Mesenchymal stem cell (in vitro differentiated cells and primary cell): ENCODE measurements at regions not wholly inside any gene's neighbourhood (a gene's known extent, or its start where the extent isn't known, plus 50 kb on each side); places are given as distances from the start of the nearest gene placed in this dataset.
A peak's percentile ranks its signal among the peaks of the same experiment; 100 is the strongest.

Source experiments
- DNase-seq: peaks from one replicate; pipeline ENCODE4 v3.0.0-alpha.2; 2013
- H2AFZ ChIP-seq: one replicate; pipeline ENCODE4 v1.6.1; 2013; ENCODE audit warnings: low read depth, mild to moderate bottlenecking, control low read depth, inconsistent platforms, low read length, moderate library complexity
- H2AK5ac ChIP-seq: 2 replicates; pipeline ENCODE4 v1.6.1; 2013; ENCODE audit warnings: low read length, moderate library complexity, mild to moderate bottlenecking, inconsistent platforms; ENCODE audit not compliant: severe bottlenecking
- H2BK120ac ChIP-seq: one replicate; pipeline ENCODE4 v1.6.1; 2013; ENCODE audit warnings: low read depth, mild to moderate bottlenecking, inconsistent platforms, low read length, moderate library complexity
- H2BK12ac ChIP-seq, 2 experiments: one replicate each; pipeline ENCODE4 v1.6.1; 2013; ENCODE audit warnings: inconsistent platforms in 2 of 2, low read length in 2 of 2, mild to moderate bottlenecking in 2 of 2, moderate library complexity in 2 of 2, control low read depth in 1 of 2
- H2BK15ac ChIP-seq: one replicate; pipeline ENCODE4 v1.6.1; 2013; ENCODE audit warnings: mild to moderate bottlenecking, low read depth, inconsistent platforms; ENCODE audit not compliant: poor library complexity, severe bottlenecking
- H2BK5ac ChIP-seq: 2 replicates; pipeline ENCODE4 v1.6.1; 2013; ENCODE audit warnings: low read depth, mild to moderate bottlenecking, low read length, control low read depth, inconsistent platforms; ENCODE audit not compliant: poor library complexity, severe bottlenecking
- H3K14ac ChIP-seq, 2 experiments: one replicate each; pipeline ENCODE4 v1.6.1; 2013; ENCODE audit warnings: inconsistent platforms in 2 of 2, low read length in 2 of 2, control low read depth in 1 of 2, mild to moderate bottlenecking in 1 of 2, moderate library complexity in 1 of 2
- H3K18ac ChIP-seq, 2 experiments: one replicate each; pipeline ENCODE4 v1.6.1; 2013; ENCODE audit warnings: inconsistent platforms in 2 of 2, low read length in 2 of 2, control low read depth in 1 of 2, low read depth in 1 of 2, mild to moderate bottlenecking in 1 of 2
- H3K23ac ChIP-seq, 2 experiments: one replicate each; pipeline ENCODE4 v1.6.1; 2013; ENCODE audit warnings: inconsistent platforms in 2 of 2, low read length in 2 of 2, mild to moderate bottlenecking in 2 of 2, moderate library complexity in 2 of 2, control low read depth in 1 of 2
- H3K27ac ChIP-seq: 2 replicates; pipeline ENCODE4 v1.5.1; 2013; ENCODE audit warnings: mild to moderate bottlenecking, moderate library complexity, low read length, control low read depth, inconsistent platforms; ENCODE audit not compliant: poor library complexity, severe bottlenecking
- H3K27me3 ChIP-seq, 2 experiments: 2 replicates each; pipeline versions ENCODE4 v1.6.1 to v1.7.0; 2013; ENCODE audit warnings: low read length in 2 of 2, mild to moderate bottlenecking in 2 of 2, moderate library complexity in 2 of 2, control low read depth in 1 of 2, inconsistent platforms in 1 of 2; ENCODE audit not compliant: control insufficient read depth in 1 of 2, insufficient read depth in 1 of 2
- H3K36me3 ChIP-seq, 2 experiments: 2 replicates each; pipeline versions ENCODE4 v1.6.1 to v1.7.0; 2013; ENCODE audit warnings: low read length in 2 of 2, control low read depth in 1 of 2, inconsistent platforms in 1 of 2, low read depth in 1 of 2, mild to moderate bottlenecking in 1 of 2; ENCODE audit not compliant: insufficient read depth in 2 of 2, control insufficient read depth in 1 of 2
- H3K4ac ChIP-seq, 2 experiments: one replicate each; pipeline ENCODE4 v1.6.1; 2013; ENCODE audit warnings: inconsistent platforms in 2 of 2, low read length in 2 of 2, mild to moderate bottlenecking in 2 of 2, moderate library complexity in 2 of 2, control low read depth in 1 of 2, low read depth in 1 of 2
- H3K4me1 ChIP-seq: 2 replicates; pipeline ENCODE4 v1.6.1; 2013; ENCODE audit warnings: low read depth, low read length, control low read depth; ENCODE audit not compliant: control insufficient read depth, insufficient read depth
- H3K4me2 ChIP-seq: 2 replicates; pipeline ENCODE4 v1.6.1; 2013; ENCODE audit warnings: low read length, mild to moderate bottlenecking, inconsistent platforms; ENCODE audit not compliant: poor library complexity, severe bottlenecking
- H3K4me3 ChIP-seq, 2 experiments: 2 replicates each; pipeline versions ENCODE4 v1.5.1 to v1.7.0; 2013; ENCODE audit warnings: low read length in 2 of 2, mild to moderate bottlenecking in 2 of 2, control low read depth in 1 of 2, low read depth in 1 of 2; ENCODE audit not compliant: insufficient read depth in 1 of 2
- H3K79me1 ChIP-seq: replicated peaks from 2 replicates; pipeline ENCODE4 v1.6.1; 2013; ENCODE audit warnings: mild to moderate bottlenecking, control low read depth, low read length, inconsistent platforms; ENCODE audit not compliant: poor library complexity, severe bottlenecking
- H3K9ac ChIP-seq: 2 replicates; pipeline ENCODE4 v1.7.0; 2013; ENCODE audit warnings: mild to moderate bottlenecking, low read length, moderate library complexity
- H3K9me3 ChIP-seq: 2 replicates; pipeline ENCODE4 v1.7.0; 2013; ENCODE audit warnings: mild to moderate bottlenecking, low read length; ENCODE audit not compliant: control insufficient read depth
- H4K8ac ChIP-seq: one replicate; pipeline ENCODE4 v1.6.1; 2013; ENCODE audit warnings: inconsistent platforms, mild to moderate bottlenecking, low read length, moderate library complexity
- H4K91ac ChIP-seq: one replicate; pipeline ENCODE4 v1.6.1; 2013; ENCODE audit warnings: mild to moderate bottlenecking, low read length, inconsistent platforms
- WGBS: methylation state at CpG from one replicate; pipeline ENCODE4 v1.1.7; 2013; ENCODE audit warnings: mixed read lengths; 5-methylcytosine and 5-hydroxymethylcytosine counted together

DNA sequence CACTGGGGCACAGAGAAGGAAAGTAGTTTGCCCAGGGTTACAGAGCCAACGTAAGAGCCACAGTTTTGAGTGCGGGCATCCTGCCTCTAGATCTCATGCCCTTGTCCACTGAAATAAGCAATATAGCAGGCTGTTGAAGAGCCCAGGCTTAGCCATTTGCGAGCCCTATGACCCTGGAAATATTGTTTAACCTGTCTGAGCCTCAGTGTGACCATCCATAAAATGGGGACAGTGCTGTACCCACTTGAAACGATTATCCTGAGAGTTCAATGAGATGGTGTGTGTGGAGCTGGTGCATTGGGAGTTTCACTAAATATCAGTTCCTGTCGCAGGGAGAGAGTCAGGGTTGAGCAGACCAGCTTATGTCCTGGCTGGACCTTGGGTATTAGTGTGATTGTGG, 173.1 kb upstream of the KCNG1 start:
- H2BK5ac ChIP-seq = no peak overlapping the region
- H4K91ac ChIP-seq = no peak overlapping the region
- no peaks in the 10 kb centered on the region for H3K36me3 ChIP-seq
- H2AFZ ChIP-seq = no peak overlapping the region
- DNase-seq = no peak
- no peak overlapping the region for H2AK5ac ChIP-seq
- no peak overlapping the region for H3K4ac ChIP-seq
- H2BK12ac ChIP-seq = no peak overlapping the region
- H4K8ac ChIP-seq = no peak overlapping the region
- H3K14ac ChIP-seq = no peak overlapping the region
- H2BK15ac ChIP-seq = no peak overlapping the region
- H3K27ac ChIP-seq = no peak overlapping the region
- H3K23ac ChIP-seq = no peak overlapping the region
- no peak overlapping the region for H3K4me3 ChIP-seq
- H3K27me3 ChIP-seq = peaks cover 10 to 34% of the 10 kb centered on the region in 2 experiments
- H3K18ac ChIP-seq = no peak overlapping the region
- peaks cover 3% of the 10 kb centered on the region for H3K4me1 ChIP-seq
- peaks cover 4% of the 10 kb centered on the region for H3K9me3 ChIP-seq
- WGBS = 96% methylated on average over 5 of the region's 5 CpGs
- H3K79me1 ChIP-seq = no peaks in the 10 kb centered on the region
- no peak overlapping the region for H2BK120ac ChIP-seq
- H3K9ac ChIP-seq = no peak overlapping the region
- no peak overlapping the region for H3K4me2 ChIP-seq

DNA sequence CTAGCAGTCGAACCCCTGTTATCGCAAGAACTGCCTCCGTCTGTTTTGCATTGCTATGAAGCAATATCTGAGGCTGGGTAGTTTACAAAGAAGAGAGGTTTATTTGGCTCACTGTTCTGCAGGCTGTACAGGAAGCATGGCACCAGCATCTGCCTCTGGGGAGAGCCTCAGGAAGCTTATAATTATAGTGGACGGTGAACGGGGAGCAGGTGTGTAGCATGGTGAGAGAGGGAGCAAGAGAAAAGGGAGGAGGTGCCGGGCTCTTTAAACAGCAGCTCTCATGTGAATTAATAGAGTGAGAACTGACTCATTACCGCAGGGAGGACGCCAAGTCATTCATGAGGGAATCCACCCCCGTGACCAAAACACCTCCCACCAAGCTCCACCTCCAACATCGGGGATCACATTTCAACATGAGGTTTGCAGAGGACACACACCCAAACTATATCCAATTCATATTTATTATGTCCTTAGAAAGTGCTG, 172.6 kb upstream of the KCNG1 start:
- no peaks in the 10 kb centered on the region for H3K36me3 ChIP-seq
- WGBS = 83% methylated on average over 8 of the region's 10 CpGs

DNA sequence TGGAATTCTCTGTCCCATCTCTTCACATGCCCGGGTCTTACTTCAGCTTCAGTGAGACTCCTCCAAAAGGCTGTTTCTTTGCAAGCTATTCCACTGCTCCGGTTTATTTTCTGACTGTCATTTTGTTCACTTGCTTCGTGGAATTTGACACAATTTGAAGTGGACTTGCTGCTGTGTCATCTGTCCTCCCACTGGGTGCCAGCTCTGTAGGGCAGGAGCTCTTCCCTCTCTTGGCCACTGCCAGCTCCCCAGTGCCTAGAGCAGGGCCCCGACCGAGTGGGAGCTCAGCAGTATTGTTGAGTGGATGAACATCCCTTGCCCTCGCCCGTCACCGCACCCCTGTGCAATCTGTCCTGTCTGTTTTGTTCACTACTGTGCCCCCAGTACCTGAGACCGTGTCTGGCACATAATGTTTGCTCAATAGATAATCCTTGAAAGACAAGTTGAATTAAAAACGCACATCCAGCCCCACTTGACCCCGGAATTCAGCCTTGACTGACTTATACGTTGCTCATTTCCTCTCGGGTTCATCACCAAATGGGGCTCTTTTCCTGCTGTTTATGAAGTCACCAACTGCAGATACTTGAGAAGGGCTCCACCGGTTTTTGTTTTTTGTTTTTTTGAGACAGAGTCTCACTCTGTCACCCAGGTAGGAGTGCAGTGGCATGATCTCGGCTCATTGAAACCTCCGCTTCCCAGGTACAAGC, 170.3 kb upstream of the KCNG1 start:
- H3K4me3 ChIP-seq = no peak overlapping the region
- no peak overlapping the region for H2AK5ac ChIP-seq
- no peak overlapping the region for H2BK15ac ChIP-seq
- H2BK120ac ChIP-seq = no peak overlapping the region
- peaks cover 6 to 52% of the 10 kb centered on the region in 2 experiments for H3K27me3 ChIP-seq
- peak overlapping the region; percentile 51 to 92 for H2BK12ac ChIP-seq
- no peak overlapping the region for H3K4ac ChIP-seq
- H2AFZ ChIP-seq = peak overlapping the region; percentile 67
- peak overlapping the region in 1 of 2 experiments; percentile 84 for H3K14ac ChIP-seq
- no peak overlapping the region for H4K8ac ChIP-seq
- H3K4me2 ChIP-seq = no peak overlapping the region
- no peak overlapping the region for H3K27ac ChIP-seq
- peak overlapping the region; percentile 48 to 60 for H3K18ac ChIP-seq
- H3K79me1 ChIP-seq = no peaks in the 10 kb centered on the region
- peaks cover 3% of the 10 kb centered on the region for H3K4me1 ChIP-seq
- peak; percentile 58 for DNase-seq
- no peak overlapping the region for H2BK5ac ChIP-seq
- H3K36me3 ChIP-seq = no peaks in the 10 kb centered on the region
- peaks cover 4% of the 10 kb centered on the region for H3K9me3 ChIP-seq
- no peak overlapping the region for H3K9ac ChIP-seq
- WGBS = 41% methylated on average over 16 of the region's 16 CpGs
- peak overlapping the region; percentile 70 for H4K91ac ChIP-seq
- no peak overlapping the region for H3K23ac ChIP-seq

More for the DNA sequence above, 172.6 kb upstream of the KCNG1 start:
- no peak overlapping the region for H3K18ac ChIP-seq
- H3K14ac ChIP-seq = no peak overlapping the region
- peaks cover 3% of the 10 kb centered on the region for H3K4me1 ChIP-seq
- no peak overlapping the region for H2AFZ ChIP-seq
- H3K27me3 ChIP-seq = peaks cover 10 to 36% of the 10 kb centered on the region in 2 experiments
- no peak overlapping the region for H3K9ac ChIP-seq
- no peak for DNase-seq
- no peak overlapping the region for H2BK120ac ChIP-seq
- H3K79me1 ChIP-seq = no peaks in the 10 kb centered on the region
- no peak overlapping the region for H3K4me3 ChIP-seq
- no peak overlapping the region for H2BK12ac ChIP-seq
- H4K8ac ChIP-seq = no peak overlapping the region
- H2AK5ac ChIP-seq = no peak overlapping the region
- no peak overlapping the region for H4K91ac ChIP-seq
- no peak overlapping the region for H3K4me2 ChIP-seq
- H2BK5ac ChIP-seq = no peak overlapping the region
- no peak overlapping the region for H2BK15ac ChIP-seq
- no peak overlapping the region for H3K27ac ChIP-seq
- H3K4ac ChIP-seq = no peak overlapping the region
- H3K9me3 ChIP-seq = peaks cover 4% of the 10 kb centered on the region
- no peak overlapping the region for H3K23ac ChIP-seq

DNA sequence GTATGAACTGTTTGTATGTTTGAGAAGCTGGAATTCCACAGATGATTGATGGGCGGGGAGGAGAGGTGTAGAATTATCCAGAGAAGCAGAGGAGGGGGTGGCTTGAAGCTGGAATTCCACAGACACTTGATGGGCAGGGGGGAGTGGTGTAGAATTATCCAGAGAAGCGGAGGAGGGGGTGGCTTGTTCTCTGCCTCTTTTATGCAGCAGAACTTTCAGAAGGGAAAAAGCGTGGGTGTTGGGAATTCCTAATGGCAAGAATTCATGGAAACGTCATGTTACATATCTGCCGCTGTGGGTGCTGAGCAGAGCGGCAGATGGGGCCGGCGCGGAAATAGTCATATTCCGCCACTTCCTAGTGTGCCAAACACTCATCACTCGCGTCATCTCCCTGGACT, 167.9 kb upstream of the KCNG1 start:
- no peak overlapping the region for H2BK5ac ChIP-seq
- H2BK120ac ChIP-seq = no peak overlapping the region
- H3K4me3 ChIP-seq = no peak overlapping the region
- H3K23ac ChIP-seq = no peak overlapping the region
- H3K4me2 ChIP-seq = no peak overlapping the region
- H4K91ac ChIP-seq = peak overlapping the region; percentile 58
- no peaks in the 10 kb centered on the region for H3K36me3 ChIP-seq
- H3K27me3 ChIP-seq = peaks cover 19 to 52% of the 10 kb centered on the region in 2 experiments
- H2BK12ac ChIP-seq = peak overlapping the region in 1 of 2 experiments; percentile 1
- no peak overlapping the region for H3K27ac ChIP-seq
- 89% methylated on average over 12 of the region's 12 CpGs for WGBS
- no peak overlapping the region for H3K14ac ChIP-seq
- peaks cover 4% of the 10 kb centered on the region for H3K9me3 ChIP-seq
- H3K9ac ChIP-seq = no peak overlapping the region
- H3K18ac ChIP-seq = no peak overlapping the region
- H2AK5ac ChIP-seq = no peak overlapping the region
- no peak overlapping the region for H4K8ac ChIP-seq
- H3K4ac ChIP-seq = no peak overlapping the region
- no peak overlapping the region for H2AFZ ChIP-seq
- peaks cover 3% of the 10 kb centered on the region for H3K4me1 ChIP-seq
- no peaks in the 10 kb centered on the region for H3K79me1 ChIP-seq
- no peak overlapping the region for H2BK15ac ChIP-seq
- DNase-seq = no peak
